H9 (cell line): ENCODE measurements at regions not wholly inside any gene's neighbourhood (a gene's known extent, or its start where the extent isn't known, plus 50 kb on each side); places are given as distances from the start of the nearest gene placed in this dataset.

Experiments
- DNase-seq: peaks from one replicate; pipeline ENCODE4 v3.0.0-alpha.2; 2017
- H2AFZ ChIP-seq: one replicate; pipeline ENCODE4 v1.6.1; 2013; ENCODE audit warnings: mild to moderate bottlenecking, low read length, control low read depth, moderate library complexity
- H2AK5ac ChIP-seq: 2 replicates; pipeline ENCODE4 v1.6.1; 2013; ENCODE audit warnings: low read length, control low read depth, mixed read lengths; ENCODE audit not compliant: insufficient read length
- H2BK120ac ChIP-seq: one replicate; pipeline ENCODE4 v1.6.1; 2013; ENCODE audit warnings: low read depth, mild to moderate bottlenecking, low read length, control low read depth, inconsistent platforms; ENCODE audit not compliant: poor library complexity, severe bottlenecking
- H2BK12ac ChIP-seq: 2 replicates; pipeline ENCODE4 v1.6.1; 2013; ENCODE audit warnings: low read length, control low read depth, mixed read lengths, low read depth; ENCODE audit not compliant: insufficient read length
- H2BK15ac ChIP-seq: 2 replicates; pipeline ENCODE4 v1.6.1; 2013; ENCODE audit warnings: low read depth, low read length, control low read depth
- H2BK20ac ChIP-seq: one replicate; pipeline ENCODE4 v1.6.1; 2013; ENCODE audit warnings: low read depth, mild to moderate bottlenecking, low read length, control low read depth, inconsistent platforms; ENCODE audit not compliant: poor library complexity, severe bottlenecking
- H2BK5ac ChIP-seq: 2 replicates; pipeline ENCODE4 v1.6.1; 2013; ENCODE audit warnings: low read length, control low read depth, mixed read lengths; ENCODE audit not compliant: insufficient read length
- H3K14ac ChIP-seq: 2 replicates; pipeline ENCODE4 v1.6.1; 2013; ENCODE audit warnings: low read length, control low read depth; ENCODE audit not compliant: insufficient read depth
- H3K18ac ChIP-seq: 2 replicates; pipeline ENCODE4 v1.6.1; 2013; ENCODE audit warnings: low read depth, mild to moderate bottlenecking, mixed read lengths, low read length, control low read depth; ENCODE audit not compliant: insufficient read length
- H3K23ac ChIP-seq: 2 replicates; pipeline ENCODE4 v1.6.1; 2013; ENCODE audit warnings: low read length, control low read depth, mixed read lengths, low read depth; ENCODE audit not compliant: insufficient read length
- H3K23me2 ChIP-seq: 2 replicates; pipeline ENCODE4 v1.6.1; 2013; ENCODE audit warnings: low read depth, mild to moderate bottlenecking, mixed read lengths, low read length, control low read depth; ENCODE audit not compliant: insufficient read length, poor library complexity, severe bottlenecking
- H3K27ac ChIP-seq: 2 replicates; pipeline ENCODE4 v1.5.1; 2013; ENCODE audit warnings: low read length, control low read depth, mixed read lengths, low read depth; ENCODE audit not compliant: insufficient read length
- H3K27me3 ChIP-seq: 2 replicates; pipeline ENCODE4 v1.6.1; 2013; ENCODE audit warnings: low read length, control low read depth, inconsistent platforms; ENCODE audit not compliant: insufficient read depth
- H3K4ac ChIP-seq: 2 replicates; pipeline ENCODE4 v1.6.1; 2013; ENCODE audit warnings: low read depth, mild to moderate bottlenecking, control low read depth, inconsistent platforms, low read length, moderate library complexity
- H3K4me1 ChIP-seq: 2 replicates; pipeline ENCODE4 v1.6.1; 2013; ENCODE audit warnings: low read length, control low read depth, inconsistent platforms; ENCODE audit not compliant: insufficient read depth
- H3K4me2 ChIP-seq: 2 replicates; pipeline ENCODE4 v1.6.1; 2013; ENCODE audit warnings: low read length, control low read depth, mixed read lengths; ENCODE audit not compliant: insufficient read length, insufficient read depth
- H3K56ac ChIP-seq: 2 replicates; pipeline ENCODE4 v1.6.1; 2013; ENCODE audit warnings: low read depth, mild to moderate bottlenecking, mixed read lengths, low read length, control low read depth; ENCODE audit not compliant: insufficient read length
- H3K79me1 ChIP-seq: 2 replicates; pipeline ENCODE4 v1.6.1; 2013; ENCODE audit warnings: low read depth, mild to moderate bottlenecking, moderate library complexity, low read length, control low read depth, inconsistent platforms; ENCODE audit not compliant: insufficient read depth, poor library complexity, severe bottlenecking
- H3K79me2 ChIP-seq: 2 replicates; pipeline ENCODE4 v1.6.1; 2013; ENCODE audit warnings: low read length, control low read depth, inconsistent platforms; ENCODE audit not compliant: insufficient read depth
- H3K9ac ChIP-seq: 2 replicates; pipeline ENCODE4 v1.6.1; 2013; ENCODE audit warnings: low read length, control low read depth, mixed read lengths; ENCODE audit not compliant: insufficient read length; ENCODE audit errors: extremely low read depth
- H3K9me3 ChIP-seq: one replicate; pipeline ENCODE4 v1.6.1; 2013; ENCODE audit warnings: low read depth, low read length, inconsistent platforms; ENCODE audit not compliant: control insufficient read depth
- H3T11ph ChIP-seq: one replicate; pipeline ENCODE4 v1.6.1; 2013; ENCODE audit warnings: mild to moderate bottlenecking, low read length, control low read depth, inconsistent platforms
- H4K20me1 ChIP-seq: one replicate; pipeline ENCODE4 v1.6.1; 2013; ENCODE audit not compliant: control insufficient read depth, insufficient read length, insufficient read depth
- H4K5ac ChIP-seq: 2 replicates; pipeline ENCODE4 v1.6.1; 2013; ENCODE audit warnings: low read depth, mild to moderate bottlenecking, mixed read lengths, low read length, control low read depth; ENCODE audit not compliant: insufficient read length
- H4K8ac ChIP-seq: replicated peaks from 2 replicates; pipeline ENCODE4 v1.6.1; 2013; ENCODE audit warnings: low read length, control low read depth, mixed read lengths, low read depth; ENCODE audit not compliant: insufficient read length
- H4K91ac ChIP-seq: 2 replicates; pipeline ENCODE4 v1.6.1; 2013; ENCODE audit warnings: low read depth, mild to moderate bottlenecking, moderate library complexity, mixed read lengths, low read length, control low read depth; ENCODE audit not compliant: insufficient read length
- H3K27ac Mint-ChIP-seq, 3 experiments: 2 replicates in 2 of 3; 3 replicates in 1 of 3; pipeline ENCODE4 v1.8.0; 2020 to 2021; ENCODE audit warnings: mixed read lengths in 3 of 3, mild to moderate bottlenecking in 1 of 3, moderate library complexity in 1 of 3
- H3K27me3 Mint-ChIP-seq: 2 replicates; pipeline ENCODE4 v1.8.0; 2021; ENCODE audit warnings: low read depth, mild to moderate bottlenecking, moderate library complexity, mixed read lengths
- H3K36me3 Mint-ChIP-seq, 3 experiments: 2 replicates in 2 of 3; 3 replicates in 1 of 3; pipeline ENCODE4 v1.8.0; 2020 to 2021; ENCODE audit warnings: low read depth in 3 of 3, mixed read lengths in 3 of 3; ENCODE audit not compliant: insufficient read depth in 1 of 3
- H3K4me1 Mint-ChIP-seq, 2 experiments: 2 replicates each; pipeline ENCODE4 v1.8.0; 2020; ENCODE audit warnings: mixed read lengths in 2 of 2
- H3K4me3 Mint-ChIP-seq, 2 experiments: 2 replicates in 1 of 2; 3 replicates in 1 of 2; pipeline ENCODE4 v1.8.0; 2020 to 2021; ENCODE audit warnings: mild to moderate bottlenecking in 2 of 2, mixed read lengths in 2 of 2, moderate library complexity in 1 of 2
- H3K9me3 Mint-ChIP-seq, 2 experiments: 2 replicates in 1 of 2; 3 replicates in 1 of 2; pipeline ENCODE4 v1.8.0; 2020; ENCODE audit warnings: mild to moderate bottlenecking in 2 of 2, mixed read lengths in 2 of 2, moderate library complexity in 1 of 2
- WGBS: extraction: QIAGEN DNeasy Blood & Tissue Kit; methylation state at CpG from one replicate; pipeline ENCODE4 v1.1.7; 2013; ENCODE audit warnings: missing lambda C conversion rate, low lambda C conversion rate, mixed read lengths; ENCODE audit not compliant: insufficient read length; ENCODE audit errors: extremely low coverage; 5-methylcytosine and 5-hydroxymethylcytosine counted together
- TF ChIP-seq, protein P1 (sequence below): fragments of 200-600 bp; sonication (generic); conservative IDR thresholded peaks from 3 replicates; pipeline ENCODE4 v1.8.0; 2021; ENCODE audit warnings: antibody characterized with exemption, mild to moderate bottlenecking

DNA sequence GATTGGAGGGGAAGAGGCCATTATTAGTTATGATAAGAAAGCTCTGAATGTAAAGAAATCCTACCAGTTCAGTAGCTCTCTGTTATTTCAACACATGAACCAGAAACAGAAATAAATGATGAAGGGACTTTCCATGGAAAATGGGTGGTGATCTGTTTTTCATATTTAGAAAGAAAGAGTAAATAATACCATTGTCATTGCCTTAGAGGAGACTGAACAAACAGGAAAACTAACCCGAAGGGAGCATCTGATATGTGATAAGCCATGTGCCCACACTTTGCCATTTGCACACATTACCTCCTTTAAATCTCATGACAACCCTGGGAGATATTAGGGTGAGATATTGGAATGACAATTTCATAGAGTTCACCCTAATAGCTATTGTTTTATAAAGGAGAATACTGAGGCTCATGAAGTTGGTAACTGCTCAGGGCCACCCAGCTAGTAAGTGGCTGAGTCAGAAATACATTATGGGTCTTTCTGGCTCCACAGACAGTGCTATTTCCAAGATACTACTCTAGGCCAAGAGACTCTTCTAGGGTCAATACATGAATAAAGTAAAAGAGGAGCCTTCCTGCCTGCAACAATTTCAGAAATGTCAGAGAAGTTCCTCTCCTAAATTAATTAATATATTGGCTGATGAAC is 111.0 kb upstream of the SLIT3 start:
- no peaks in the 10 kb centered on the region for H3K79me1 ChIP-seq
- H2BK20ac ChIP-seq, result no peak overlapping the region
- no peak overlapping the region for H3K18ac ChIP-seq
- H3K9ac ChIP-seq, result no peak overlapping the region
- no peak overlapping the region for H3K4ac ChIP-seq
- no peaks in the 10 kb centered on the region for H3K79me2 ChIP-seq
- H2BK12ac ChIP-seq, result no peak overlapping the region
- WGBS, result no CpG with 5 or more reads among the region's 1 CpG
- no peak overlapping the region for H2BK120ac ChIP-seq
- no peak overlapping the region for H3K27ac ChIP-seq
- H3K9me3 ChIP-seq, result no peaks in the 10 kb centered on the region
- H3K23me2 ChIP-seq, result no peaks in the 10 kb centered on the region
- H3K14ac ChIP-seq, result no peak overlapping the region
- H4K91ac ChIP-seq, result no peak overlapping the region
- no peak overlapping the region for H2BK15ac ChIP-seq
- Mint-ChIP-seq H3K9me3 (no peaks in the 10 kb centered on the region), H3K27ac (no peak overlapping the region), H3K36me3 (no peaks in the 10 kb centered on the region), H3K4me1 (peaks cover 7 to 8% of the 10 kb centered on the region in 2 experiments), H3K27me3 (peaks cover 2% of the 10 kb centered on the region; the same call in 1 of the 2 replicates), H3K4me3 (no peak overlapping the region)
- no peak overlapping the region for H3T11ph ChIP-seq
- no peak overlapping the region for H3K23ac ChIP-seq
- DNase-seq, result no peak
- H3K4me1 ChIP-seq, result no peaks in the 10 kb centered on the region
- H4K5ac ChIP-seq, result no peak overlapping the region
- no peak overlapping the region for H2AK5ac ChIP-seq
- H4K20me1 ChIP-seq, result no peaks in the 10 kb centered on the region
- no peak overlapping the region for H2BK5ac ChIP-seq
- no peak overlapping the region for H3K56ac ChIP-seq
- H4K8ac ChIP-seq, result no peak overlapping the region
- H3K27me3 ChIP-seq, result no peaks in the 10 kb centered on the region
- no peak overlapping the region for H2AFZ ChIP-seq
- no peak overlapping the region for H3K4me2 ChIP-seq
- TF ChIP-seq, protein P1, sequence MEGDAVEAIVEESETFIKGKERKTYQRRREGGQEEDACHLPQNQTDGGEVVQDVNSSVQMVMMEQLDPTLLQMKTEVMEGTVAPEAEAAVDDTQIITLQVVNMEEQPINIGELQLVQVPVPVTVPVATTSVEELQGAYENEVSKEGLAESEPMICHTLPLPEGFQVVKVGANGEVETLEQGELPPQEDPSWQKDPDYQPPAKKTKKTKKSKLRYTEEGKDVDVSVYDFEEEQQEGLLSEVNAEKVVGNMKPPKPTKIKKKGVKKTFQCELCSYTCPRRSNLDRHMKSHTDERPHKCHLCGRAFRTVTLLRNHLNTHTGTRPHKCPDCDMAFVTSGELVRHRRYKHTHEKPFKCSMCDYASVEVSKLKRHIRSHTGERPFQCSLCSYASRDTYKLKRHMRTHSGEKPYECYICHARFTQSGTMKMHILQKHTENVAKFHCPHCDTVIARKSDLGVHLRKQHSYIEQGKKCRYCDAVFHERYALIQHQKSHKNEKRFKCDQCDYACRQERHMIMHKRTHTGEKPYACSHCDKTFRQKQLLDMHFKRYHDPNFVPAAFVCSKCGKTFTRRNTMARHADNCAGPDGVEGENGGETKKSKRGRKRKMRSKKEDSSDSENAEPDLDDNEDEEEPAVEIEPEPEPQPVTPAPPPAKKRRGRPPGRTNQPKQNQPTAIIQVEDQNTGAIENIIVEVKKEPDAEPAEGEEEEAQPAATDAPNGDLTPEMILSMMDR, result no peak
